HG03108 (cell line): ENCODE measurements at regions not wholly inside any gene's neighbourhood (a gene's known extent, or its start where the extent isn't known, plus 50 kb on each side); places are given as distances from the start of the nearest gene placed in this dataset.

ENCODE experiments used
- ATAC-seq: cut with Tn5 transposase; IDR thresholded peaks from one replicate; pipeline ENCODE4 v1.9.1; 2021; ENCODE audit warnings: moderate library complexity; ENCODE audit not compliant: unreplicated experiment

DNA sequence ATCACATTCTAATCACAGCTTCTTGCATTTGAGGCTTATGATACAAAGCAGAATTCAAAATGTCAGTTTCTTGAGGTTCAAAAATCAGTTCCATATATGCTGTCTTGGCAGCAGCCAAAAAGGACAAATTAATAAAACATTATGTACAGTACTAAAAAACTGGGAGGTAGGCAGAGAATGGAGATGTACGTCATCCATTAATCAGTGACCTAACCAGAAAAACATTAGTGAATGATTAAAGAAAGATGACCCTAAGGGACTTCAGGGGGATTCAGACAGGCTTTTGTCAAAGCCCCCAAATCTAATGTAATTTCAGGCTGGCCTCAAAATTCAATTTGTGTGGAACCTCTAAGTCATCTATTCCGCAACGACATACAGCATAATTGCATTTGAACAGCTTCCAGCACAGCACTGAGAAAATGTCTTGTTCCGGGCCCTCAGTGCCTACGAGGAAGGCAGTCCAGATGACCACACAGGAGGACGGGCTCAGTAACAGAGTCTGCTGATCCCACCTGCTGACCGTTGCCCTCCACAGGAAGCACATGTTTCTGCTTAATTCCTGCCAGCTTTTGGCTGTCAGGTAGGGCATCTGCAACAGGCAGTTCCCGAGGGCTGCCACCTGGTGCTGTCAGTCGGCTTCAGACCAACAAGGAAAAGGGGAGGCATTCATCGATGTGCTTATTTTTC lies 83.8 kb upstream of the HHIP start:
- ATAC-seq = no peak

DNA sequence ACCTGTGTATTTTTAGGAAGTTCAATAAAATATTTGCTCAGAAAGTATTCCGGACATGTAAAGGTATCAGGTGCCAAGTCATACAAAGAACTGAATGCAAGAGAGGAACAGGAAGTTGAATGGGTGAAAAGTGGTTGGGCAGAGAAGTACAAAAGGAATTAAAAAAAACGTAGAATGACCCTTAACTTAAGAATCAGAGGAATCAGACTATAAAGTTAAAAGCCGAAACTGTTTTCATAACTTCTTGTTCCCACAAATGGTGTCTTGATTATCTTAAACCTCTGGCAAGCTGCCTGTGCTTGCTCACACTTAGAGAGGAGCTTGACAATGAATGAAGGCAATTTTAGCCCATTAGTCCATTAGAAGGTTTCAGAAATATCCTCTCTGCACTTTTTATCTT lies 81.6 kb upstream of the HHIP start:
- no peak for ATAC-seq

GRCh38 chr4:144565527-144566195 lies 80.3 kb upstream of the HHIP start:
- ATAC-seq = no peak

- no peak for ATAC-seq
Observed at GRCh38 chr4:144572660-144573059, 73.3 kb upstream of the HHIP start.

DNA sequence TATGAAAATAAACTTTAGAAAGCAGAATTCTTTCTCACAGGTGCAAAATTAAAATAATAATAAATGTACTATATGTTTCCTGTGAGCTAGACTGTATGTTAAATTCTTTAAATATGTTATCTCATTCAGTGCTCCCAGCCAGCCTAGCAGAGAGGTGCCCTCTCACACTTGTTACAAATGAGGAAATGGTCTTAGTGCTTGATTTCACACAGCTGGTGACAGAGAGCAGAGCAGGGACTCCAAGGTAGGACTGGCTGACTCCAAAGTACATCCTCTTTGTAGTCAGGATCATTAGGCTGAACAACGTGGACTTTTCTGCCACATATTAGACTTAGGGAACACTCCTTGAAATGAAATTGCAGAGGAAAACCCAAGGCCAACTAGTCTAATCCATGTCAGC lies 72.0 kb upstream of the HHIP start:
- no peak for ATAC-seq

DNA sequence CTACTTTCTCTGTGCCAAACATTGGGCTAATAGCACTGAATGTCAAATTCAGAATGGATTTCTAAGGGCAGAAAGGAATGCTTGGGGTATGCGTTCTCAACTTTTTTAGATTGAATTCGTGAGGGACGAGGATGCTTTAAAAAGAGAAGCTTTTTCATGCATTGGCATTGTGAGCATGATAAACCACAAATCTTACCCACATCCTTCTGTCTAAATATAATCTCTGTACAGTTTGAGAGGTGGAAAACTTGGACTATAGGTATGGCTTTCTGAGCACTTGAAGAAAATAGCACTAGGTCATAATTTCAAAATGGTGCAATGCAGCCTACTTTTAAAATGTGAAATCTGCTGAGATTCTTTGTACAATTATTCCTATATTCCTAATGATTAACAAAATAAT lies 71.4 kb upstream of the HHIP start:
- no peak for ATAC-seq

DNA sequence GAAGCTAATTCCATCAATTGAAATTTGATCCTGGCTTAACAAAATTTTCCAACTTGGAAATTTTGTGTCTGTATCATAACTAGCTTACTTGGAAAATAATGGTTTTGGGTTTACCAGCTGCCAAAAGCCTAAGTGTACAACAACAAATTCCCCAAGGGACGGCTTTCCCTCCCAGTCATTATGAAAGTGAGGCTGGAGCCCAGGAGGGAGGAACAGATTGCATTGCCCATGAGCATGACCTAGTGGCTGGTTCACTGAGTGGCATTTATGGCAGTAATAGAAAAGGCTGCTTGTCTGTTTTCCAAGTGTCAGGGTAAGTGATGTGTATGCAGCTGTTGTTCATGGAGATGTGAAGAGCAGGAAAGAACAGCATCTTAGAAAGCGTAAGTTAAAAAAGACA lies 70.8 kb upstream of the HHIP start:
- no peak for ATAC-seq

GRCh38 chr4:144578681-144579080 lies 67.3 kb upstream of the HHIP start:
- no peak for ATAC-seq

GRCh38 chr4:144579411-144580030 lies 66.4 kb upstream of the HHIP start:
- no peak for ATAC-seq

DNA sequence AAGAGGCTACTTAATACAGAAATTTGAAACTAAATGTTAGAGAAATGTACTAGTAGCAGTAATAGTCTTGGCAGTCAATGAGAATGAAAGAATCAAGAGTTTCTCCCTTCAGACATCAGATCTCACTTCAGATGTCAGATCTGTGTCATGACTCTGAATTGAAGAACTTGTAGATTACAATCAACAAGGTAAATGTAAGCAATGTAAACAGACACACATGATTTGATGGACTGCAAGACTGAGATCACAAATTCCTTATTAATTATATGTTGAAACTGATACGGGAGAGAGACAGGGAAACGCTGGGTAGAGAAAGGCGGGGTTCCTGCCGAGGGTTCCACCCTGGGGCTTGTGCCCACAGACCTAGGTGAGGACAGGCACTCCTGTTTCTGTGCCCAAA lies 65.5 kb upstream of the HHIP start:
- ATAC-seq = no peak

DNA sequence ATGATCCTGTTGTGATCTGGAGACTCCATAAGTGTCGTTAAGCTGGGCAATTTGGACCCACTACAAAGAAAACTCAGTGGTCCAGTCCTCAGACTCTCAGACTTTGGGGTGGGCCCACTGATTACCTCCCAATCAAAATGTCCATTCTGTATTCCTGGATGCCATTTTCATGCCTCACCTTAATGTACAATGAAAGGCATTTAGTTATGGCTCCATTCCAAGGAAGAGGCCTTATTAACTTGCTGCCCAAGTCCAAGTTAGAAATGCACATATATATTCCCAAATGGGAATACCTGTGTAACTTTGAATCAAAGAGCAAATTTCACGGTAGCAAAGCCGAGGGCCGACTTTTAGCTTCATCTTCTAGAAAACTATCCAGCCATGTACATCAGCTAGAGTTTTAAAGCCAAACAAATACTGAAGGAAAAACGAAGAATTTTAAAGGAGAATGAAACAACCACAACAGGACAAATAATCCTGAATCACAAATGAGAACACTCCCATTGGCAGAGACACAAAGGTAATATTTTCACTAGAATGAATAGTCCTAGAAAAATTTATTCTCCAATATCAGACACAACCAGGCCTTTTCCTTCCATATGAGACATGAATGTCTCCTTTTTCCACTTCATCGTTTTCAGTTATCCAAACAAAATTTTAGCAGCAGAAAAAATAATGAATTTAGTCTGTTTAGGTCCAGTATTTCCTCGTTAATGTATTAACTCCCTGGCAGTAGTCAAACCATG lies 63.7 kb upstream of the HHIP start:
- no peak for ATAC-seq

GRCh38 chr4:144582975-144583374 lies 63.0 kb upstream of the HHIP start:
- no peak for ATAC-seq

DNA sequence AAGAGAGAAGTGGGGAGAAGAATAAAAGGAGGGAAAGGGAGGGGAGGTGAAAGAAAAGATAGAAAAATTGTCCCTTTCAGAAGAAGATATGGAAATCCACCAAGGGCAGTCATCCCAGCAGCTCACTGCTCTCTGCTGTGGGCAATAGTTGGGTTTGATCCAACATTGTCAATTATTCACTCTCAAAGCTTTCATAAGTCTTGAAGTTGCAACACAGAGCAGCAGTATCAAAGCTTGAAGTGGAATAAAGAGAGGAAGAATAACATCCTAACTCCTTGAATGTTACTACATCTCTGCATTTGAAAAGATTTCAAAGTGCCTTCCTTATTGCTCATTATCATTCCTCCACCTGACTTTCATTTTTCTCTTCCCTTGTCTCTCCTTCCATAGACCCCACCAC lies 62.3 kb upstream of the HHIP start:
- ATAC-seq = no peak

GRCh38 chr4:144584428-144584827 lies 61.5 kb upstream of the HHIP start:
- ATAC-seq = no peak

DNA sequence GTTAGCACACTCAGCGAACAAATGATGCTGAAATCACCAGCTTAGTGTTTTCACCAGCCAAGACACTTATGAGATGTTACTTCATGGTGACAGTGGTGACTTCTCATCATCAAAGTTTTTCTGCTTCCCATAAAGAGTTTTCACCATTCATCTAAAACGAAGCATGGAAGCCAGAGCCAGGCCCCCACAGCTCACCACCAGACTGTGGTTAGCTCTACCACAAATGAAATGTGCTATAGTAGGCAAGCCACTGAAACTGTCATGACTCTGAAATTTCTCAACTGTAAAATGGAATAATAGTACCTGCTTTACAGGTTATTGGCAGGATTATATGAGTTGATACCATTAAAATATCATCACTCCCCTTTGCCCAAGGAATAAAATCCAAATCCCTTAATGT lies 56.4 kb upstream of the HHIP start:
- ATAC-seq = no peak

DNA sequence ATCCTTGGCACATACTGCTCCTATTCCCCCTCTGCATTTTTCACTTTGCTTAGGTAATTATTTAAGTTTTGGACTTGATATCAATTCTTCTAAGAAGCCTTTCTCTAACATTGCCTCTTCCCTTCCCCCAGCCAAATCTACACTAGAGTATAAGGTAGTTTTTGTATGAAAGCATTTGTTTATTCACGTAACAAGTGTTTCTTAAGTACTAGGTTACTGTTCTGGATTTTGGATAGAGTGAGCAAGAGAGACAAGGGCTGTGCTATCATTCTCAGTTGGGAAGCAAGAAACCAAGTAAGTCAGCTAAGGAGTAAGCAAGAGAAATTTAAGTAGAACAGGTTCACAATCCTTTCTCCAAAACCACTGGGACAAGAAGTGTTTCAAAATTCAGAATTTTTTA lies 55.9 kb upstream of the HHIP start:
- no peak for ATAC-seq

GRCh38 chr4:144591401-144591800 lies 54.6 kb upstream of the HHIP start:
- ATAC-seq = no peak

DNA sequence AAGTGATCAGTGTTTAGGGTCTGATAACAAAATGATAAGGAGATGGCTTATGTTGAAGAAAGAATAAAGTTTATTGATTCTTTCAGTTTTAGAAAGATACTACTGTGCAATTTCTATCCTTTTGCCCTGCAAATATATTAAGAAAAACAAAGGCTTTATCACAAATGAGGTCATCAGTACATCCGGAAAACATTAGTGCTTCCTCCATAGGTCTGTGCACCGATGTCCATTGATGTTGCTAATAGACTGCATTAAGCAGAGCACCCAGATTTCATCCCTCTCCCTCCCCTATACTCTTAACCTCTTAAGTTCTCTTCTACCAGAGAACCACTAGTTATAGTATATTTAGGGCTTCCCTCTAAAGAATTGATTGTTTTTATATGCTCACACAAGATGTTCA lies 53.7 kb upstream of the HHIP start:
- no peak for ATAC-seq

DNA sequence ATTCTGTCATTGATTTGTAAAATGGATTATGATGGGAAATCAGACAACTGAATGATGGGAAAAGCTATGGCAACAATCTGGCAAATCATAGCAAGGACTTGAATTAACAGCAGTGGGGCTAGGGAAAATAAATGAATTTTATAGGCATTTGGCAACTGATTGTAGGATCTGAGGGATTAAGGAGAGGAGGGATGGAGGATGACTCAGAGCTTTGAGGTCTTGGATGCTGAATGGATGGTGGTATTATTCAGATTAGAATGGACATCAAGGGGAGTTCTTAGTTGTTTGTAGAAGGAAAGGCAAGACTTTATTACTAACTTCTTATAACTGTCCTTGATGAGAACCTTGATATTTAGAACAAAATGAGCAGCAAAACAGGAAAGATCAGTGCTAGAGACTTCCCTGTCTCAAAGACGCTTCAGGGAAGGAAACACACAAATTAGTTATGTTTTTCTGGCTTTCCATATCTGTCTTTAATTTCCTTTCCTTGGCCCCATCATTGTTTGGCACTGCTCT lies 51.4 kb upstream of the HHIP start:
- no peak for ATAC-seq

DNA sequence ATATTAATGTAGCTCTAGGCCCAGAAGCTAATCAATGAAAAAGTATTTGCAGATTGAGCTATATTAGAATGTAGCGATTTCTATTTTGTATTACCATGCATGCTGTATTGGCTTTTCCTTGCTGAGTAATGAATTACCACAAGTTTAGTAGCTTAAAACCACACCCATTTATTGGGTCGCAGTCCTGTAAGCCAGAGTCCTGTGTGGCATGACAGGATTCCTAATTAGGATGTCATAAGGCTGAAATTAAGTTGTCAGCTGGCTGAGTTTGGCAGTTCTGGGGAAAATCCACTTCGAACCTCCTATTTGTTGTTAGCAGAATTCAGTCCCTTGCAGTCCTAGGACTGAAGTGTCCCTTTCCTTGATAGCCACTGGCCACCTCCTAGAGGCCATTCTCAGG lies 50.3 kb upstream of the HHIP start:
- no peak for ATAC-seq
